GM03348 (cell line): ENCODE measurements at regions not wholly inside any gene's neighbourhood (a gene's known extent, or its start where the extent isn't known, plus 50 kb on each side); places are given as distances from the start of the nearest gene placed in this dataset.

Experiments
- DNase-seq: peaks from one replicate; pipeline ENCODE4 v3.0.0; 2012; ENCODE audit warnings: low spot score

DNA sequence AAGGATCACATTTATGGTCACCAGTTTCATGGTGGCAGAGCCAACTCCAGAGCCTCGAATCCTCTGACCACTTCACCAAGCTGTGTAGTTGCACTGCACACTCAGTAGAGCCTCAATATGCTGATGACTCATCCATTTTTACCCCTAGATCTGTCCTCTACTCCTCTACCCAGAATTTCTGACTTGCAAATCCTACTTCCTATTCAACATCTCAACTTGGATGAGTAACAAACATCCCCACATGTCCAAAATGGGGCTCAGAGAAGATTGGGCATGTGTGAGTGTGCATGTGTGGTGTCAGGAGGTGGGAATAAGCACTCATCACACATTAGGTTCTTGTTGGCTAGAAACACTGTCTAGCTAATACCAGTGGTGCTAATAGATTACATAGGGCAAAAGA lies 57.8 kb upstream of the IGFBP2 start:
- DNase-seq, result no peak

DNA sequence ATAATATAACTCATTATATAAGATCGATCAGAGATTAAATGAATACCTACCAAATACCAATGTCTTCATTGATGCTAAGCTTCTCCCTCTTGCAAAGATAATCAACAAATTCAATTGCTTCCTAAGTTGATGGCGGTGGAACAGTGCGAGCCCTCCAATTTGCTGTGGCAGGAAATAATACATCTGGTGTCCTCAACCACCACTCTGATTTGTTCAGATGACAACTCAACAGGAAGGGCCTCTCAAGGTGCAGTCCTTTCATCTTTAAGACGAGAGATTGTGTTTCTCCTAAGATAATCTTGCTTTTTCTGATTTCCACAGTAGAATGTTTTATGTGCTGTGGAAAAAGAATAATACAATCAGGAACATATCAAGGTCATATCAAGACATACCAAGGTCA lies 56.6 kb upstream of the IGFBP2 start:
- DNase-seq, result no peak

DNA sequence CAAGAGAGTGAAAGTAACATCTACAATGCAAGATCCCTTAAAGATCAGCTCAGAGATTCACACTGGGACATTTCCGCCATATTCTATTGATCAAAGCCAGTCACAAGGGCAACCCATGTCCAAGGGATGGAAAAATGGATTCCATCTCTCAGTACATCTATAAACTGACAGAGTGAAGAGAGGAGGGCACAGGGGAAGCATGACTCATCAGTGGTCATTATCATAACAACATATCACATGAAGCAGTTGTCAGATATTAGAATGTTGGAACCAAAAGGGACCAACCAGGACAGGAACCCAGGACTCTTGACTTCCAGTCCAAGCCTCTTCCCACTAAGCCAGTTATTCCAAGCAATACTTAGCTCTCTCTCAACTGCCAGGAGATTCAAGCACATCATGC lies 54.9 kb upstream of the IGFBP2 start:
- DNase-seq, result no peak

DNA sequence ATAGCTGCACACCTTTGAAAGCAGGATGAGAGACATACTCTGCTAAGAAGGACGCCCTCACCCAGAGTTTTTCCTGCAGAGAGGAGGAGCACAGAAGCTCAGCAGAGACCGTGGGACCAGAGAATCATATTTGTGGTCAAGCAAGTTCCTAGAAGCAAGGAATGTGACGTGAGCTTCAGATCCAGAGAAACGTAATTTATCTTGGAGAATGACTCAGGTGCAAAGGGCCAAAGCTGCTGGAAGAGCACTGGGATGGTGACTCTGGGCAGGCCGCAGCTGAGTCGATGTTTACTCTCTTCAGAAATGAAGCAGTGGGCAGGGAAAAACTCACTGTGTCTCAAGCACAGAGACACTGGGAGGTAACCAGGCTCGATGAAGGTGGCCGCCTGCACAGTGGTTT lies 50.1 kb upstream of the IGFBP2 start:
- DNase-seq, result peak; percentile 17
